MG63 (cell line): ENCODE measurements at regions not wholly inside any gene's neighbourhood (a gene's known extent, or its start where the extent isn't known, plus 50 kb on each side); places are given as distances from the start of the nearest gene placed in this dataset.
"Not testable (repeated sequence)": the region's sequence is repeated elsewhere in the genome, so short reads cannot be mapped to it uniquely, and the experiment has no call there.

Experiments used
- DNase-seq: peaks from one replicate; pipeline ENCODE4 v3.0.0-alpha.2; 2020
- H3K27me3 ChIP-seq: fragments of 250-450 bp; sonication (Bioruptor Pico); 2 replicates; pipeline ENCODE4 v1.5.1; 2020; ENCODE audit warnings: mild to moderate bottlenecking, moderate library complexity
- H3K36me3 ChIP-seq: fragments of 250-450 bp; sonication (Bioruptor Pico); 2 replicates; pipeline ENCODE4 v1.5.1; 2020; ENCODE audit warnings: mild to moderate bottlenecking, moderate library complexity
- H3K4me3 ChIP-seq: fragments of 250-450 bp; sonication (Bioruptor Pico); 2 replicates; pipeline ENCODE4 v1.5.1; 2020; ENCODE audit warnings: mild to moderate bottlenecking, moderate library complexity
- H3K9me3 ChIP-seq: fragments of 250-450 bp; sonication (Bioruptor Pico); 2 replicates; pipeline ENCODE4 v1.5.1; 2020; ENCODE audit warnings: mild to moderate bottlenecking, moderate library complexity

- H3K27me3 ChIP-seq = no peaks in the 10 kb centered on the region
- H3K9me3 ChIP-seq = no peaks in the 10 kb centered on the region; the same call in 1 of the 2 replicates
- no peak overlapping the region for H3K4me3 ChIP-seq
- H3K36me3 ChIP-seq = no peaks in the 10 kb centered on the region
- DNase-seq = no peak
Observed at GRCh38 chr2:117537032-117537431, 277.5 kb upstream of the DDX18 start.

GRCh38 chr2:117551858-117552257, 262.6 kb upstream of the DDX18 start:
- no peak for DNase-seq
- H3K4me3 ChIP-seq = no peak overlapping the region
- H3K27me3 ChIP-seq = no peaks in the 10 kb centered on the region
- no peaks in the 10 kb centered on the region for H3K36me3 ChIP-seq
- no peaks in the 10 kb centered on the region; the same call in 1 of the 2 replicates for H3K9me3 ChIP-seq

- Histone ChIP-seq H3K4me3 (no peak overlapping the region), H3K36me3 (no peaks in the 10 kb centered on the region), H3K9me3 (no peaks in the 10 kb centered on the region; the same call in 1 of the 2 replicates), H3K27me3 (no peaks in the 10 kb centered on the region)
- DNase-seq = no peak
Observed at GRCh38 chr2:117553448-117553847, 261.0 kb upstream of the DDX18 start.

- H3K36me3 ChIP-seq = no peaks in the 10 kb centered on the region
- no peak overlapping the region for H3K4me3 ChIP-seq
- no peaks in the 10 kb centered on the region for H3K9me3 ChIP-seq
- no peaks in the 10 kb centered on the region for H3K27me3 ChIP-seq
- no peak for DNase-seq
Observed at GRCh38 chr2:117555965-117556364, 258.5 kb upstream of the DDX18 start.

DNA sequence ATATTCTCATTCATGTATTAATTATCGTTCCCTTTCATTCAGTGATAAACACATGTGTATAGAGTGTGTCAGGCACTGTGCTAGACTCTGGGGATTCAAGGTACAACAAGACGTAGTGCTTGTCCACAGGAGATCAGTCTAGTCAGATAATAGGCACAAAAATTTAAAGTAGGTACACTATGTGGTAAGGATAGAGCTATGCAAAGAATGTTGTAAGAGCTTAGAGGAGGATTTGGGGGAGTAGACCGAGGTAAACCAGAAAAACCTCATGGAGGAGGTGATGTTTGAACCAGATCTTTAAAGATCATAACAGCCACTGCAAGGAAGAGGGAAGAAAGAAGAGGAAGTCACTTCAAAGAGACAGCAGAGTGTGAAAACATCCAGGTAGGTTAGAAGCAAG, 256.9 kb upstream of the DDX18 start:
- Histone ChIP-seq H3K36me3 (no peaks in the 10 kb centered on the region), H3K27me3 (no peaks in the 10 kb centered on the region), H3K9me3 (no peaks in the 10 kb centered on the region), H3K4me3 (no peak overlapping the region)
- no peak for DNase-seq

DNA sequence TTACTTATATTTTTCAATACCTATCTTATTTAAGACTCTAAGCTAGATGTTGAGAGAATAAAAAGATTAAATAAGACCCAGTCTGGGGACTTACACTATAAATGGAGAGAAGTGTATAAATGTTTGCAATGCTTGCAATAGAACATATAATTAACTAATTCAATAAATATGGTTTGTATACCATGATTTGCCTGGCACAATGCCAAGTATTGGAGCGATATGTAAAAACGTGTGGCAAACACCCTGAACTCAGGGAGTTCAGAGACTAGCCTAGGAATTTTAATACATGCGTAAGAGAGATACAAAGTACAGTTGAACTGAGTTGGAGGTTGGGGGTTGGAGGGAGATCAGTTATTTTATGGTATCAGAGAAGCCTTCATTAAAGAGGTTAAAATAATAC, 251.8 kb upstream of the DDX18 start:
- Histone ChIP-seq H3K27me3 (no peaks in the 10 kb centered on the region), H3K4me3 (no peak overlapping the region), H3K36me3 (no peaks in the 10 kb centered on the region), H3K9me3 (no peaks in the 10 kb centered on the region)
- no peak for DNase-seq

GRCh38 chr2:117571590-117572349, 242.7 kb upstream of the DDX18 start:
- peaks cover 12% of the 10 kb centered on the region for H3K9me3 ChIP-seq
- H3K36me3 ChIP-seq = no peaks in the 10 kb centered on the region
- H3K4me3 ChIP-seq = no peak overlapping the region
- H3K27me3 ChIP-seq = no peaks in the 10 kb centered on the region
- no peak for DNase-seq

DNA sequence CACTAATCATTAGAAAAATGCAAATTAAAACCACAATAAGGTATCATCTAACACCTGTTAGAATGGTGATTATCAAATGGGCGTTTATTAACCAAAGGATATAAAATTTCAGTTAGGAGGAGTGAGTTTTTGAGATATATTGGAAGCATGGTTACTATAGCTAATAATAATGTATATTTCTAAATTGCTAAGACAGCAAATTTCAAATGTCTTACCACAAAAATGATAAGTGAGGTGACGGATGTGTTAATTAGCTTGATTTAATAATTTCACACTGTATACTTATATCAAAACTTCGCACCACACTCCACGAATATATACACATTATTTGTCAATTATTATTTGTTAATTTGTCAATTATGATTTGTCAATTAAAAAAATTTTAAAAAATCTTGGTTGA, 227.2 kb upstream of the DDX18 start:
- no peaks in the 10 kb centered on the region for H3K9me3 ChIP-seq
- H3K4me3 ChIP-seq = no peak overlapping the region
- no peaks in the 10 kb centered on the region for H3K36me3 ChIP-seq
- DNase-seq = no peak
- no peaks in the 10 kb centered on the region for H3K27me3 ChIP-seq

- Histone ChIP-seq H3K36me3 (no peaks in the 10 kb centered on the region), H3K27me3 (no peaks in the 10 kb centered on the region), H3K4me3 (no peak overlapping the region), H3K9me3 (no peaks in the 10 kb centered on the region)
- DNase-seq = no peak
Observed at GRCh38 chr2:117603060-117603459, 211.4 kb upstream of the DDX18 start.

- no peaks in the 10 kb centered on the region for H3K9me3 ChIP-seq
- H3K36me3 ChIP-seq = no peaks in the 10 kb centered on the region
- no peak overlapping the region for H3K4me3 ChIP-seq
- no peaks in the 10 kb centered on the region for H3K27me3 ChIP-seq
- peak; percentile 14 for DNase-seq
Observed at GRCh38 chr2:117603567-117603966, 210.9 kb upstream of the DDX18 start.

DNA sequence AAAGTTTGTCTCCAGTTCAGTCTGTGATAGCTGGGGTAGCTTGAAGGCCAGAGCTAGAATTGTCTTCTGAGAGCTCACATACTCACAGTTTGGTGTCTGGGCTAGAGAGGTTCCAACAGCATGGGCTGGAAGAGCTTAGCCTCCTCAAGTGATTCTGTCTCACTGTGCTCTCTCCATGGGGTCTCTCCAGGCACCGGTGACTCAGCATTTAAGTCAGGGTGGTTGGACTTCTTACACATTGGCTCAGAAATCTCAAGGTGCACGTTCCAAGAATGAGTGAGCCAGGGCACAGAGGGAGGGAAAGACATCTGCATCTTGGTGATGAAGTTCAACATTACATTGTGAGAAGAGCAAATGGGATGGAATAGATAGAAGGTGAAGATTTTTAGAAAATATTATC, 207.3 kb upstream of the DDX18 start:
- H3K36me3 ChIP-seq = no peaks in the 10 kb centered on the region
- H3K4me3 ChIP-seq = no peak overlapping the region
- H3K27me3 ChIP-seq = no peaks in the 10 kb centered on the region
- no peaks in the 10 kb centered on the region for H3K9me3 ChIP-seq
- peak; percentile 70 for DNase-seq

DNA sequence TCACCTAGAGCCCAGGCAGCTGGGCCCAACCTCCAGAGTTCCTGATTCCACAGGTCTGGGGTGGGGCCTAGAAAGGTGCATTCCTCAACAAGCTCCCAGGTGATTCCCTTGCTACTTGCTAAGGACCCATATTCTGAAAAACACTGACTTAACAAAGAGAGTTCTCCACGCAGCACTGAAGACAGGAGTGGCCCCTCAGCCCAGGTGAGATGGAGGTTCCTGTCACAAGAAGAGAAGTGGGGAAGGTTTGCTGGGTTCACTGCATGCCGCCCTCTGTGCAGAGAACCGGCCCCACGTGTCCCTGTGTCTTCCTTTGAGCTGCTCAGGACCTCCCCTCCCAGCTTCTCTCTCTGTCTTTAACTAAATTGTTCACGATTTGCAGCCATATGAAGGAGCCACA, 201.4 kb upstream of the DDX18 start:
- H3K36me3 ChIP-seq = no peaks in the 10 kb centered on the region
- no peak for DNase-seq
- H3K27me3 ChIP-seq = no peaks in the 10 kb centered on the region
- no peak overlapping the region for H3K4me3 ChIP-seq
- no peaks in the 10 kb centered on the region for H3K9me3 ChIP-seq

- Histone ChIP-seq H3K9me3 (no peaks in the 10 kb centered on the region), H3K36me3 (no peaks in the 10 kb centered on the region)
- DNase-seq = no peak
Observed at GRCh38 chr2:117614296-117614695, 200.2 kb upstream of the DDX18 start.

DNA sequence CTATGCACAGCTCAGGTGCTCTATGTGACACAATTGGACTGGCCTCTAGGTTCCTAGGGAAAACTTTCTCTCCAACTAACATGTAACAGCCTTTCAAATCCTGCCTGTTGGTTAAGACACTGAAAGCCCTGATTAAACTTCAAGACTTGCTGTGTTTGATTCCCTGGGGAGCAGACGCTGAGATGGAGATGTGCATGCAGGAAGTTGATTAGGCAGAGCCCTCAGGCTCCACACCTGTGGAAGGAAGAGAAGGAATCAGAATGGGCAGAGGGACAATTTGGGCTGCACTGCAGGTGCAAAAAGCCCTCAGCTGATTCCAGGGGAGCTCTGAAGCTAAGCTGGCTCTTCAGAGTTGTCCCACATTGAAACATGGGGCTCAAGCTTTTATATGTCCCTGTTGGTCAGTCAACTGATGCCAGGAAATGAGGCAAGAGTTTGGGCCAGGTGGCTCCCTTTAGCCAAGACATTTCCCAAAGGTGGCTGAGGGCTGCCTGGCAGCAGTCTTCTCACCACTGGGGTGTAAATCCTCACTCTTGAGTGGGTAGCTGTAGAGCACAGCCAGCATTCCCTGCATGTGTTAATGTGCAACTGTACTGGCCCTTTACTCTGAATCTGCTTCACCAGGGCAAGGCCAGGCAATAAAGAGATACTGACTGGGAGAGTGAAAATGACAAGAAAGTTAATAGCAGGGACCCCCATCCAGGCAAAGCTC, 199.5 kb upstream of the DDX18 start:
- no peaks in the 10 kb centered on the region for H3K27me3 ChIP-seq
- no peak overlapping the region for H3K4me3 ChIP-seq
- no peak for DNase-seq
- H3K9me3 ChIP-seq = no peaks in the 10 kb centered on the region
- H3K36me3 ChIP-seq = no peaks in the 10 kb centered on the region

More at GRCh38 chr2:117614296-117614695, 200.2 kb upstream of the DDX18 start:
- Histone ChIP-seq H3K4me3 (no peak overlapping the region), H3K27me3 (no peaks in the 10 kb centered on the region)

- no peaks in the 10 kb centered on the region for H3K9me3 ChIP-seq
- DNase-seq = no peak
- no peaks in the 10 kb centered on the region for H3K36me3 ChIP-seq
- H3K4me3 ChIP-seq = no peak overlapping the region
- no peaks in the 10 kb centered on the region for H3K27me3 ChIP-seq
Observed at GRCh38 chr2:117618607-117619006, 195.9 kb upstream of the DDX18 start.

GRCh38 chr2:117621326-117621725, 193.2 kb upstream of the DDX18 start:
- H3K4me3 ChIP-seq = no peak overlapping the region
- H3K36me3 ChIP-seq = no peaks in the 10 kb centered on the region
- no peak for DNase-seq
- H3K9me3 ChIP-seq = no peaks in the 10 kb centered on the region
- no peaks in the 10 kb centered on the region for H3K27me3 ChIP-seq

- DNase-seq, H3K36me3 ChIP-seq, H3K27me3 ChIP-seq, H3K4me3 ChIP-seq, H3K9me3 ChIP-seq: not testable (repeated sequence)
Observed at GRCh38 chr2:117623175-117623574, 191.3 kb upstream of the DDX18 start.
